ENCODE measurements at regions not wholly inside any gene's neighbourhood (a gene's known extent, or its start where the extent isn't known, plus 50 kb on each side); places are given as distances from the start of the nearest gene placed in this dataset.

GRCh38 chr10:4710858-4711257 lies 115.1 kb upstream of the AKR1E2 start:
- TF ChIP-seq CTCF (IDR thresholded peaks at IDR 0.05; ENCODE audit: insufficient read depth, low read length, poor library complexity, severe bottlenecking) (no peak), EZH2phosphoT487 (conservative IDR thresholded peaks at IDR 0.05; ENCODE audit: low read length) (no peak)
